ENCODE measurements at regions not wholly inside any gene's neighbourhood (a gene's known extent, or its start where the extent isn't known, plus 50 kb on each side); places are given as distances from the start of the nearest gene placed in this dataset.

GRCh38 chrX:40877887-40878286 is 142.5 kb upstream of the MED14 start:
- Histone ChIP-seq H4K5ac (ENCODE audit: insufficient read length, low read depth, low read length) (no peak overlapping the region), H3T11ph (ENCODE audit: low read length) (no peak overlapping the region), H4K20me1 (ENCODE audit: control insufficient read depth, insufficient read depth, insufficient read length) (no peaks in the 10 kb centered on the region), H3K27me3 (ENCODE audit: insufficient read depth, low read length) (no peaks in the 10 kb centered on the region), H3K4me2 (ENCODE audit: insufficient read depth, insufficient read length, low read length) (no peak overlapping the region), H2AK5ac (ENCODE audit: insufficient read length, low read length) (no peak overlapping the region), H3K9me3 (ENCODE audit: control insufficient read depth, low read depth, low read length) (no peaks in the 10 kb centered on the region), H2BK5ac (ENCODE audit: insufficient read length, low read length) (no peak overlapping the region), H2BK15ac (ENCODE audit: low read depth, low read length) (no peak overlapping the region), H3K79me1 (ENCODE audit: insufficient read depth, low read depth, low read length, poor library complexity, severe bottlenecking) (no peaks in the 10 kb centered on the region), H2BK120ac (ENCODE audit: low read depth, low read length, poor library complexity, severe bottlenecking) (no peak overlapping the region), H3K56ac (ENCODE audit: insufficient read length, low read depth, low read length) (no peak overlapping the region), H3K23me2 (ENCODE audit: insufficient read length, low read depth, low read length, poor library complexity, severe bottlenecking) (no peaks in the 10 kb centered on the region), H3K18ac (ENCODE audit: insufficient read length, low read depth, low read length) (no peak overlapping the region), H3K4ac (ENCODE audit: low read depth, low read length) (no peak overlapping the region), H2AFZ (ENCODE audit: low read length) (no peak overlapping the region), H3K23ac (ENCODE audit: insufficient read length, low read depth, low read length) (no peak overlapping the region), H3K79me2 (ENCODE audit: insufficient read depth, low read length) (no peaks in the 10 kb centered on the region), H4K91ac (ENCODE audit: insufficient read length, low read depth, low read length) (no peak overlapping the region), H4K8ac (replicated peaks; ENCODE audit: insufficient read length, low read depth, low read length) (no peak overlapping the region), H3K9ac (ENCODE audit: extremely low read depth, insufficient read length, low read length) (no peak overlapping the region), H3K27ac (ENCODE audit: insufficient read length, low read depth, low read length) (peak overlapping the region; percentile 91), H2BK20ac (ENCODE audit: low read depth, low read length, poor library complexity, severe bottlenecking) (no peak overlapping the region), H2BK12ac (ENCODE audit: insufficient read length, low read depth, low read length) (no peak overlapping the region), H3K4me1 (ENCODE audit: insufficient read depth, low read length) (peaks cover 7% of the 10 kb centered on the region; the same call in 1 of the 2 replicates), H3K14ac (ENCODE audit: insufficient read depth, low read length) (no peak overlapping the region)
- no peak for DNase-seq
- WGBS (ENCODE audit: extremely low coverage, insufficient read length, low lambda C conversion rate) = no CpG with 5 or more reads among the region's 4 CpGs
- no peak; the same call in 2 of the 3 replicates for TF ChIP-seq CTCF (conservative IDR thresholded peaks at IDR 0.05)
- H3K27me3 Mint-ChIP-seq (ENCODE audit: low read depth) = no peaks in the 10 kb centered on the region
- H3K27ac Mint-ChIP-seq = peak overlapping the region in 2 of 3 experiments; percentile 98 to 100; a peak in 4 of 7 replicates
- H3K4me1 Mint-ChIP-seq = peaks cover 21 to 28% of the 10 kb centered on the region in 2 experiments
- H3K36me3 Mint-ChIP-seq (ENCODE audit: insufficient read depth in 1 of 3, low read depth in 3 of 3) = peaks cover 6 to 15% (median 14%) of the 10 kb centered on the region in 3 experiments
- H3K4me3 Mint-ChIP-seq = no peak overlapping the region
- peaks cover 60 to 65% of the 10 kb centered on the region in 2 experiments for H3K9me3 Mint-ChIP-seq
